SK-N-MC (cell line): ENCODE measurements at regions not wholly inside any gene's neighbourhood (a gene's known extent, or its start where the extent isn't known, plus 50 kb on each side); places are given as distances from the start of the nearest gene placed in this dataset.

Experiments
- EZH2 ChIP-seq: fragments of 200-600 bp; sonication (generic); IDR thresholded peaks from one replicate; pipeline ENCODE4 v1.6.1; 2017; ENCODE audit warnings: antibody characterized with exemption
- FOXP2 ChIP-seq: optimal IDR thresholded peaks from 2 replicates; pipeline ENCODE3; 2011; ENCODE audit warnings: mild to moderate bottlenecking, moderate library complexity; ENCODE audit not compliant: insufficient read depth; ENCODE audit errors: extremely low read length, control extremely low read depth
- POLR2AphosphoS5 ChIP-seq: IDR thresholded peaks from 2 replicates; pipeline ENCODE4 v1.6.1; 2012; ENCODE audit warnings: mild to moderate bottlenecking, low read depth, low read length, borderline replicate concordance

DNA sequence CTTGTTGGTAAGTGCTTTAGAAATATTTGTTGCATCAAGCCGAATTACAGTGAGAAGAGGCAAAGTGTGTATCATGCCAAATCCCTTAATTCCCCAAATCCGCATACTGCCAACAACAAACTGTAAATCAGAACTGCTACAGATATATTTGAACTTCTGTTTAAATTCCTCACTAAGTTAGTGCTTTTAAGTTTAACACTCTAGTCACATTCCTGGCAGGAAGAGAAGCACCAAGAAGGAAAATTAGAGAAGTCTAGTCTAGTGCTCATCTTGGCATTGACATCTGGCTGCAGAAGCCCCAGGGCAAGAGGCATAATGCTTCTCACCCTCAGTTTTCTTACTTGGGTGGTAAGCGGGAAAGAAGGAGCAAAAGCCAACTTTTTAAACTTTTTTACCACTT, 343.5 kb downstream of the GPR37 start:
- TF ChIP-seq EZH2 (no peak), POLR2AphosphoS5 (no peak), FOXP2 (no peak)
